HCT116 (cell line): ENCODE measurements at regions not wholly inside any gene's neighbourhood (a gene's known extent, or its start where the extent isn't known, plus 50 kb on each side); places are given as distances from the start of the nearest gene placed in this dataset.

ENCODE experiments used
- ATAC-seq: fragments of 200-7000 bp; cut with Tn5 transposase; 2 replicates; pipeline ENCODE4 v1.9.1; 2020; ENCODE audit warnings: mild to moderate bottlenecking, moderate library complexity
- BruUV-seq: library from RNA; stranded (reverse); fragments of 400-500 nt; replicated peaks from 2 replicates; lab custom pipeline; 2021; lab: Mats Ljungman, UMichigan
- CTCF ChIA-PET: fragments of 300-600 bp; sonication (Branson Sonifier 250); formaldehyde crosslinking; loops from one replicate; lab custom pipeline; 2021; ENCODE audit warnings: antibody characterized with exemption; lab: Charles Lee
- POLR2A ChIA-PET: fragments of 300-600, 350-600 bp; sonication (Branson Sonifier 250); formaldehyde crosslinking; loops from one replicate; lab custom pipeline; 2021; ENCODE audit warnings: antibody characterized with exemption; lab: Charles Lee
- RAD21 ChIA-PET, 2 experiments: fragments of 300-600 bp; sonication (Branson Sonifier 250); formaldehyde crosslinking; loops; one replicate each; lab custom pipeline; 2023; ENCODE audit warnings: low total read pairs in 2 of 2; ENCODE audit not compliant: uncharacterized antibody in 2 of 2, unreplicated experiment in 2 of 2, low non-redundant PET in 1 of 2; lab: Charles Lee
- DNase-seq: peaks from one replicate; pipeline ENCODE4 v3.0.0-alpha.2; 2010; ENCODE audit warnings: low read depth, low spot score
- H2AFZ ChIP-seq: fragments of 200-600 bp; shearing (Covaris generic), sonication (generic); 2 replicates; pipeline ENCODE4 v1.6.1; 2017; ENCODE audit warnings: low read depth, mixed run types, mixed read lengths, antibody characterized with exemption, low read length; ENCODE audit not compliant: poor library complexity, severe bottlenecking
- H3K27ac ChIP-seq: 2 replicates; pipeline ENCODE4 v1.5.1; 2012; ENCODE audit warnings: low read depth, low read length
- H3K27me3 ChIP-seq: fragments of 200-600 bp; sonication (generic); 2 replicates; pipeline ENCODE4 v1.6.1; 2016; ENCODE audit warnings: mixed run types, low read length, mixed read lengths; ENCODE audit not compliant: insufficient read depth
- H3K36me3 ChIP-seq, 2 experiments: fragments of 200-500 bp in 1 of 2; fragments of 200-600 bp in 1 of 2; sonication (Bioruptor generic) in 1 of 2; sonication (generic) in 1 of 2; 2 replicates each; pipeline versions ENCODE4 v1.5.1 to v1.6.1; 2014 to 2016; ENCODE audit warnings: low read length in 2 of 2, inconsistent platforms in 1 of 2, mixed read lengths in 1 of 2, mixed run types in 1 of 2; ENCODE audit not compliant: insufficient read depth in 2 of 2, control insufficient read depth in 1 of 2
- H3K4me1 ChIP-seq, 2 experiments: fragments of 200-600 bp in 1 of 2; sonication (generic) in 1 of 2; 2 replicates each; pipeline versions ENCODE4 v1.5.1 to v1.6.1; 2012 to 2017; ENCODE audit warnings: low read length in 2 of 2, inconsistent platforms in 1 of 2, mild to moderate bottlenecking in 1 of 2, mixed read lengths in 1 of 2, mixed run types in 1 of 2, moderate library complexity in 1 of 2; ENCODE audit not compliant: insufficient read depth in 2 of 2, control insufficient read depth in 1 of 2
- H3K4me2 ChIP-seq: fragments of 200-600 bp; sonication (generic); 2 replicates; pipeline ENCODE4 v1.6.1; 2017; ENCODE audit warnings: mixed run types, low read length, mixed read lengths
- H3K4me3 ChIP-seq, 2 experiments: fragments of 200-600 bp in 1 of 2; sonication (generic) in 1 of 2; replicated peaks in 1 of 2; 2 replicates each; pipeline ENCODE4 v1.5.1; 2011 to 2016; ENCODE audit warnings: low read length in 2 of 2, control low read depth in 1 of 2, low read depth in 1 of 2, mild to moderate bottlenecking in 1 of 2, mixed read lengths in 1 of 2, mixed run types in 1 of 2
- H3K79me2 ChIP-seq: fragments of 200-600 bp; sonication (generic); 2 replicates; pipeline ENCODE4 v1.6.1; 2017; ENCODE audit warnings: mild to moderate bottlenecking, mixed run types, low read length, moderate library complexity, mixed read lengths; ENCODE audit not compliant: insufficient read depth
- H3K9ac ChIP-seq: fragments of 200-600 bp; sonication (generic); 2 replicates; pipeline ENCODE4 v1.6.1; 2016; ENCODE audit warnings: low read length, mixed read lengths
- H3K9me2 ChIP-seq: fragments of 200-600 bp; sonication (generic), shearing (Covaris generic); 2 replicates; pipeline ENCODE4 v1.6.1; 2017; ENCODE audit warnings: mixed run types, mild to moderate bottlenecking, moderate library complexity; ENCODE audit not compliant: insufficient read depth
- H3K9me3 ChIP-seq, 2 experiments: fragments of 200-500 bp in 1 of 2; fragments of 200-600 bp in 1 of 2; sonication (Bioruptor generic) in 1 of 2; sonication (generic) in 1 of 2; 2 replicates each; pipeline ENCODE4 v1.6.1; 2014 to 2017; ENCODE audit warnings: low read length in 2 of 2, mixed read lengths in 2 of 2, inconsistent platforms in 1 of 2, low read depth in 1 of 2, mild to moderate bottlenecking in 1 of 2, mixed run types in 1 of 2, moderate library complexity in 1 of 2; ENCODE audit not compliant: control insufficient read depth in 1 of 2, insufficient read depth in 1 of 2
- H4K20me1 ChIP-seq: fragments of 200-600 bp; sonication (generic), shearing (Covaris generic); 2 replicates; pipeline ENCODE4 v1.6.1; 2017; ENCODE audit warnings: mixed run types, mild to moderate bottlenecking, moderate library complexity; ENCODE audit not compliant: insufficient read depth
- ATF3 ChIP-seq: IDR thresholded peaks from 2 replicates; pipeline ENCODE4 v1.6.1; 2012
- CBX3 ChIP-seq: IDR thresholded peaks from 2 replicates; pipeline ENCODE4 v1.6.1; 2012; ENCODE audit warnings: low read depth
- CTCF ChIP-seq, 3 experiments: fragments of 200-600 bp in 1 of 3; sonication (generic) in 1 of 3; IDR thresholded peaks in 2 of 3; conservative IDR thresholded peaks in 1 of 3; 2 replicates each; pipeline ENCODE4 v1.5.1; 2012 to 2017; ENCODE audit warnings: low read depth in 2 of 3, low read length in 2 of 3, antibody characterized with exemption in 1 of 3, borderline replicate concordance in 1 of 3, control low read depth in 1 of 3, mild to moderate bottlenecking in 1 of 3, mixed read lengths in 1 of 3, mixed run types in 1 of 3, moderate library complexity in 1 of 3; ENCODE audit not compliant: insufficient read depth in 1 of 3
- ELF1 ChIP-seq: IDR thresholded peaks from 2 replicates; pipeline ENCODE4 v1.6.1; 2012; ENCODE audit warnings: low read depth, borderline replicate concordance
- EZH2 ChIP-seq: fragments of 200-600 bp; sonication (generic); IDR thresholded peaks from 2 replicates; pipeline ENCODE4 v1.6.1; 2017; ENCODE audit warnings: antibody characterized with exemption, mixed run types
- MAX ChIP-seq: IDR thresholded peaks from 2 replicates; pipeline ENCODE4 v1.6.1; 2012
- POLR2A ChIP-seq: IDR thresholded peaks from 2 replicates; pipeline ENCODE4 v1.7.0; 2011; ENCODE audit warnings: borderline replicate concordance; ENCODE audit not compliant: insufficient read depth, insufficient read length; ENCODE audit errors: extremely low read depth
- POLR2AphosphoS5 ChIP-seq: IDR thresholded peaks from 2 replicates; pipeline ENCODE4 v1.6.1; 2011; ENCODE audit warnings: mild to moderate bottlenecking, low read depth, low read length, moderate library complexity
- SIN3A ChIP-seq: IDR thresholded peaks from 2 replicates; pipeline ENCODE4 v1.6.1; 2012; ENCODE audit warnings: low read depth
- SP1 ChIP-seq: IDR thresholded peaks from 2 replicates; pipeline ENCODE4 v1.6.1; 2012; ENCODE audit warnings: low read depth
- SRF ChIP-seq: IDR thresholded peaks from 2 replicates; pipeline ENCODE4 v1.6.1; 2012; ENCODE audit warnings: low read depth
- TCF7L2 ChIP-seq: IDR thresholded peaks from 2 replicates; pipeline ENCODE4 v1.7.0; 2011; ENCODE audit warnings: borderline replicate concordance, inconsistent platforms; ENCODE audit not compliant: insufficient read depth, insufficient read length; ENCODE audit errors: extremely low read depth
- ZBTB33 ChIP-seq: IDR thresholded peaks from 2 replicates; pipeline ENCODE4 v1.6.1; 2011; ENCODE audit warnings: mild to moderate bottlenecking, low read length, moderate library complexity; ENCODE audit not compliant: insufficient replicate concordance; ENCODE audit errors: extremely low read depth
- ZNF274 ChIP-seq: fragments of 200-500 bp; sonication (Bioruptor generic); IDR thresholded peaks from 2 replicates; pipeline ENCODE4 v1.6.1; 2014; ENCODE audit warnings: mild to moderate bottlenecking, low read depth, low read length, inconsistent platforms
- intact Hi-C: fragments of 100-400 bp; cut with micrococcal nuclease; formaldehyde crosslinking; loops from 2 replicates; pipeline ENCODE4 v1.10.0; 2022

- Histone ChIP-seq H3K9ac (no peak overlapping the region), H3K79me2 (no peaks in the 10 kb centered on the region), H2AFZ (no peak overlapping the region), H3K27me3 (no peaks in the 10 kb centered on the region), H3K4me2 (no peak overlapping the region), H3K36me3 (no peaks in the 10 kb centered on the region), H3K9me3 (peaks cover 3 to 6% of the 10 kb centered on the region in 2 experiments; a peak in 2 of 4 replicates), H3K4me1 (no peaks in the 10 kb centered on the region), H3K9me2 (no peaks in the 10 kb centered on the region), H3K4me3 (no peak overlapping the region), H4K20me1 (no peaks in the 10 kb centered on the region), H3K27ac (no peak overlapping the region)
- RAD21 ChIA-PET, result no interaction called here
- no TSS peak for BruUV-seq
- DNase-seq (no peak), ATAC-seq (no peak)
- TF ChIP-seq CBX3, result no peak
- no peak for TF ChIP-seq SRF
- no peak for TF ChIP-seq POLR2A
- no peak for TF ChIP-seq SP1
- TF ChIP-seq ELF1, result no peak
- TF ChIP-seq TCF7L2, result no peak
- no peak for TF ChIP-seq CTCF (IDR thresholded peaks at IDR 0.05 in 2 of 3, conservative IDR thresholded peaks at IDR 0.05 in 1 of 3; ENCODE audit: borderline replicate concordance in 1 of 3, insufficient read depth in 1 of 3, low read depth in 2 of 3, low read length in 2 of 3)
- no peak for TF ChIP-seq MAX
- TF ChIP-seq ATF3, result no peak
- TF ChIP-seq SIN3A, result no peak
- TF ChIP-seq EZH2, result no peak
- TF ChIP-seq POLR2AphosphoS5, result no peak
- TF ChIP-seq ZNF274, result no peak
- TF ChIP-seq ZBTB33, result no peak
- POLR2A ChIA-PET, result no interaction called here
- CTCF ChIA-PET, result no interaction called here
- intact Hi-C loops, result no loop called here
Observed at GRCh38 chr9:79858508-79858907, 286.7 kb downstream of the TLE4 start.
